Activated T-cell treated with anti-CD3 and anti-CD28 coated beads, Interleukin-2, amount 50 U/mL, for 4 hours (primary cell): ENCODE measurements at regions not wholly inside any gene's neighbourhood (a gene's known extent, or its start where the extent isn't known, plus 50 kb on each side); places are given as distances from the start of the nearest gene placed in this dataset.
"Not testable (repeated sequence)": the region's sequence is repeated elsewhere in the genome, so short reads cannot be mapped to it uniquely, and the experiment has no call there.

ENCODE experiments used
- ATAC-seq, 2 donors: fragments of 200-7000 bp; cut with Tn5 transposase; one replicate each; pipeline ENCODE4 v1.10.0; 2021
- DNase-seq: peaks from one replicate; pipeline ENCODE4 v3.0.0-alpha.2; 2020
- H3K27me3 Mint-ChIP-seq: one replicate; pipeline ENCODE4 v1.8.0; 2021; ENCODE audit warnings: low read depth, mixed read lengths
- H3K36me3 Mint-ChIP-seq: one replicate; pipeline ENCODE4 v1.8.0; 2022; ENCODE audit warnings: mixed read lengths; ENCODE audit not compliant: insufficient read depth
- H3K4me1 Mint-ChIP-seq: one replicate; pipeline ENCODE4 v1.8.0; 2021; ENCODE audit warnings: low read depth, mixed read lengths
- H3K4me3 Mint-ChIP-seq: one replicate; pipeline ENCODE4 v1.8.0; 2021; ENCODE audit warnings: mild to moderate bottlenecking, moderate library complexity, mixed read lengths
- H3K9me3 Mint-ChIP-seq: one replicate; pipeline ENCODE4 v1.8.0; 2021; ENCODE audit warnings: mixed read lengths

GRCh38 chr18:78792736-78793135 lies 186.9 kb upstream of the SALL3 start:
- Mint-ChIP-seq H3K27me3 (no peaks in the 10 kb centered on the region), H3K36me3 (no peaks in the 10 kb centered on the region), H3K9me3 (peaks cover 4% of the 10 kb centered on the region), H3K4me3 (no peak overlapping the region), H3K4me1 (no peaks in the 10 kb centered on the region)
- DNase-seq (no peak), ATAC-seq (no peak)

- Mint-ChIP-seq H3K36me3 (no peaks in the 10 kb centered on the region), H3K4me1 (no peaks in the 10 kb centered on the region), H3K27me3 (no peaks in the 10 kb centered on the region), H3K4me3 (no peak overlapping the region), H3K9me3 (peaks cover 4% of the 10 kb centered on the region)
- no peak for ATAC-seq
- no peak for DNase-seq
These were observed 186.1 kb upstream of the SALL3 start for GRCh38 chr18:78793313-78794070.

- H3K4me1 Mint-ChIP-seq: no peaks in the 10 kb centered on the region
- no peak overlapping the region for H3K4me3 Mint-ChIP-seq
- H3K9me3 Mint-ChIP-seq: peaks cover 4% of the 10 kb centered on the region
- H3K36me3 Mint-ChIP-seq: no peaks in the 10 kb centered on the region
- ATAC-seq (no peak), DNase-seq (no peak)
- H3K27me3 Mint-ChIP-seq: no peaks in the 10 kb centered on the region
These were observed 185.6 kb upstream of the SALL3 start for GRCh38 chr18:78794071-78794430.

- H3K4me3 Mint-ChIP-seq: no peak overlapping the region
- H3K36me3 Mint-ChIP-seq: no peaks in the 10 kb centered on the region
- H3K9me3 Mint-ChIP-seq: peaks cover 4% of the 10 kb centered on the region
- ATAC-seq: no peak
- H3K27me3 Mint-ChIP-seq: no peaks in the 10 kb centered on the region
- no peaks in the 10 kb centered on the region for H3K4me1 Mint-ChIP-seq
- DNase-seq: no peak
These were observed 182.7 kb upstream of the SALL3 start for GRCh38 chr18:78796693-78797455.

- Mint-ChIP-seq H3K4me3 (no peak overlapping the region), H3K9me3 (peaks cover 4% of the 10 kb centered on the region), H3K4me1 (no peaks in the 10 kb centered on the region), H3K36me3 (no peaks in the 10 kb centered on the region), H3K27me3 (no peaks in the 10 kb centered on the region)
- DNase-seq (no peak), ATAC-seq (no peak)
These were observed 182.1 kb upstream of the SALL3 start for GRCh38 chr18:78797499-78797898.

- Mint-ChIP-seq H3K36me3 (no peaks in the 10 kb centered on the region), H3K4me3 (no peak overlapping the region), H3K27me3 (no peaks in the 10 kb centered on the region), H3K9me3 (peaks cover 4% of the 10 kb centered on the region), H3K4me1 (no peaks in the 10 kb centered on the region)
- no peak for DNase-seq
- no peak for ATAC-seq
These were observed 181.0 kb upstream of the SALL3 start for GRCh38 chr18:78798402-78799175.

GRCh38 chr18:78799382-78800089 lies 180.1 kb upstream of the SALL3 start:
- H3K9me3 Mint-ChIP-seq: peaks cover 4% of the 10 kb centered on the region
- H3K27me3 Mint-ChIP-seq: no peaks in the 10 kb centered on the region
- H3K4me3 Mint-ChIP-seq: no peak overlapping the region
- H3K4me1 Mint-ChIP-seq: no peaks in the 10 kb centered on the region
- ATAC-seq (no peak), DNase-seq (no peak)
- no peaks in the 10 kb centered on the region for H3K36me3 Mint-ChIP-seq

- ATAC-seq, DNase-seq, H3K9me3 Mint-ChIP-seq, H3K4me1 Mint-ChIP-seq, H3K4me3 Mint-ChIP-seq, H3K27me3 Mint-ChIP-seq, H3K36me3 Mint-ChIP-seq: not testable (repeated sequence)
These were observed 179.3 kb upstream of the SALL3 start for GRCh38 chr18:78800102-78800851.

GRCh38 chr18:78801011-78801410 lies 178.6 kb upstream of the SALL3 start:
- Mint-ChIP-seq H3K4me1 (no peaks in the 10 kb centered on the region), H3K27me3 (no peaks in the 10 kb centered on the region), H3K36me3 (no peaks in the 10 kb centered on the region), H3K4me3 (no peak overlapping the region), H3K9me3 (peaks cover 4% of the 10 kb centered on the region)
- ATAC-seq (no peak), DNase-seq (no peak)

- Mint-ChIP-seq H3K4me3 (no peak overlapping the region), H3K4me1 (no peaks in the 10 kb centered on the region), H3K27me3 (no peaks in the 10 kb centered on the region), H3K9me3 (no peaks in the 10 kb centered on the region), H3K36me3 (no peaks in the 10 kb centered on the region)
- DNase-seq: no peak
- no peak for ATAC-seq
These were observed 176.5 kb upstream of the SALL3 start for GRCh38 chr18:78803104-78803503.

- Mint-ChIP-seq H3K9me3 (no peaks in the 10 kb centered on the region), H3K36me3 (no peaks in the 10 kb centered on the region), H3K27me3 (no peaks in the 10 kb centered on the region), H3K4me1 (no peaks in the 10 kb centered on the region), H3K4me3 (no peak overlapping the region)
- ATAC-seq (no peak), DNase-seq (no peak)
These were observed 175.2 kb upstream of the SALL3 start for GRCh38 chr18:78804206-78805030.

- H3K4me3 Mint-ChIP-seq: no peak overlapping the region
- no peaks in the 10 kb centered on the region for H3K27me3 Mint-ChIP-seq
- H3K4me1 Mint-ChIP-seq: no peaks in the 10 kb centered on the region
- DNase-seq (no peak), ATAC-seq (no peak)
- H3K36me3 Mint-ChIP-seq: no peaks in the 10 kb centered on the region
- H3K9me3 Mint-ChIP-seq: peaks cover 3% of the 10 kb centered on the region
These were observed 173.8 kb upstream of the SALL3 start for GRCh38 chr18:78805840-78806239.

- Mint-ChIP-seq H3K27me3 (peaks cover 4% of the 10 kb centered on the region), H3K36me3 (no peaks in the 10 kb centered on the region), H3K9me3 (peaks cover 3% of the 10 kb centered on the region), H3K4me3 (no peak overlapping the region), H3K4me1 (no peaks in the 10 kb centered on the region)
- ATAC-seq: no peak
- no peak for DNase-seq
These were observed 171.9 kb upstream of the SALL3 start for GRCh38 chr18:78807668-78808067.
